H1 (cell line): ENCODE measurements at regions not wholly inside any gene's neighbourhood (a gene's known extent, or its start where the extent isn't known, plus 50 kb on each side); places are given as distances from the start of the nearest gene placed in this dataset.

Experiments used
- CTCF ChIA-PET: fragments of 300-600 bp; sonication (Branson Sonifier 250); formaldehyde crosslinking; loops from one replicate; lab custom pipeline; 2021; ENCODE audit not compliant: partially characterized antibody; lab: Charles Lee
- POLR2A ChIA-PET: fragments of 300-600 bp; sonication (Branson Sonifier 250); formaldehyde crosslinking; loops from one replicate; lab custom pipeline; 2021; ENCODE audit warnings: inconsistent platforms; ENCODE audit not compliant: partially characterized antibody; lab: Charles Lee
- DNase-seq, 2 experiments: peaks; one replicate each; pipeline versions ENCODE4 v3.0.0 to v3.0.0-alpha.2; 2010 to 2022; ENCODE audit warnings: low spot score in 2 of 2, low read depth in 1 of 2, mixed read lengths in 1 of 2
- FAIRE-seq: peaks from 2 replicates; lab custom pipeline; 2011; peaks lifted over from hg19 to GRCh38; lab: Jason Lieb, UNC
- H2AFZ ChIP-seq: 2 replicates; pipeline ENCODE4 v1.8.1; 2012; ENCODE audit warnings: low read length, inconsistent platforms
- H2AK5ac ChIP-seq: 2 replicates; pipeline ENCODE4 v1.6.1; 2013; ENCODE audit warnings: low read depth, low read length
- H2BK120ac ChIP-seq: replicated peaks from 2 replicates; pipeline ENCODE3; 2013; ENCODE audit warnings: low read depth, low read length, inconsistent platforms
- H2BK12ac ChIP-seq: 2 replicates; pipeline ENCODE4 v1.6.1; 2013; ENCODE audit warnings: low read depth, low read length
- H2BK15ac ChIP-seq: 2 replicates; pipeline ENCODE4 v1.6.1; 2013; ENCODE audit warnings: low read length
- H2BK20ac ChIP-seq: 2 replicates; pipeline ENCODE4 v1.6.1; 2013; ENCODE audit warnings: low read length
- H2BK5ac ChIP-seq: 2 replicates; pipeline ENCODE4 v1.6.1; 2013; ENCODE audit warnings: low read depth, low read length
- H3K14ac ChIP-seq: 2 replicates; pipeline ENCODE4 v1.6.1; 2013; ENCODE audit warnings: inconsistent platforms; ENCODE audit not compliant: insufficient read length
- H3K18ac ChIP-seq: 2 replicates; pipeline ENCODE4 v1.6.1; 2013; ENCODE audit warnings: low read length; ENCODE audit errors: extremely low read depth
- H3K23ac ChIP-seq: 2 replicates; pipeline ENCODE4 v1.6.1; 2013; ENCODE audit warnings: inconsistent platforms; ENCODE audit not compliant: insufficient read length
- H3K23me2 ChIP-seq: 2 replicates; pipeline ENCODE4 v1.6.1; 2013; ENCODE audit warnings: low read depth, low read length
- H3K27ac ChIP-seq: 2 replicates; pipeline ENCODE4 v1.6.1; 2011; ENCODE audit warnings: low read depth, low read length, inconsistent platforms
- H3K27me3 ChIP-seq, 4 experiments: replicated peaks in 1 of 4; 1 replicate in 1 of 4; 2 replicates in 3 of 4; pipeline versions ENCODE4 v1.6.1 to v1.8.1; 2011 to 2013; ENCODE audit warnings: low read length in 3 of 4, mild to moderate bottlenecking in 3 of 4, inconsistent platforms in 2 of 4, mixed read lengths in 2 of 4, moderate library complexity in 1 of 4; ENCODE audit not compliant: control insufficient read depth in 3 of 4, insufficient read depth in 3 of 4; ENCODE audit errors: extremely low read depth in 1 of 4
- H3K36me3 ChIP-seq, 4 experiments: 2 replicates each; pipeline versions ENCODE4 v1.6.1 to v1.8.1; 2011 to 2013; ENCODE audit warnings: mild to moderate bottlenecking in 4 of 4, low read length in 3 of 4, moderate library complexity in 2 of 4, control low read depth in 1 of 4, inconsistent platforms in 1 of 4; ENCODE audit not compliant: insufficient read depth in 4 of 4, control insufficient read depth in 2 of 4
- H3K4ac ChIP-seq: replicated peaks from 2 replicates; pipeline ENCODE3; 2013; ENCODE audit warnings: low read length, low read depth, mixed read lengths, inconsistent platforms; ENCODE audit not compliant: insufficient read length
- H3K4me1 ChIP-seq, 4 experiments: replicated peaks in 1 of 4; 1 replicate in 1 of 4; 2 replicates in 3 of 4; pipeline versions ENCODE4 v1.6.1 to v1.8.1; 2011 to 2013; ENCODE audit warnings: low read length in 3 of 4, inconsistent platforms in 2 of 4, mixed read lengths in 1 of 4; ENCODE audit not compliant: insufficient read depth in 4 of 4, control insufficient read depth in 3 of 4
- H3K4me2 ChIP-seq, 2 experiments: 2 replicates each; pipeline versions ENCODE4 v1.6.1 to v1.8.1; 2011 to 2013; ENCODE audit warnings: low read depth in 2 of 2, low read length in 2 of 2, control low read depth in 1 of 2, inconsistent platforms in 1 of 2, mild to moderate bottlenecking in 1 of 2; ENCODE audit not compliant: insufficient read depth in 1 of 2
- H3K4me3 ChIP-seq, 4 experiments: fragments of 200-600, 300-600 bp in 1 of 4; sonication (generic), shearing (Covaris generic), sonication (Bioruptor Twin) in 1 of 4; 2 replicates each; pipeline versions ENCODE4 v1.5.1 to v1.8.1; 2011 to 2016; ENCODE audit warnings: low read length in 4 of 4, low read depth in 3 of 4, control low read depth in 2 of 4, inconsistent platforms in 2 of 4, mild to moderate bottlenecking in 2 of 4, mixed read lengths in 1 of 4, moderate library complexity in 1 of 4; ENCODE audit not compliant: insufficient read depth in 2 of 4; ENCODE audit errors: extremely low read depth in 1 of 4
- H3K56ac ChIP-seq: replicated peaks from 2 replicates; pipeline ENCODE3; 2013; ENCODE audit warnings: low read depth, mild to moderate bottlenecking, mixed read lengths, low read length, inconsistent platforms; ENCODE audit not compliant: insufficient read length
- H3K79me1 ChIP-seq: 2 replicates; pipeline ENCODE4 v1.6.1; 2013; ENCODE audit warnings: low read depth, low read length, control low read depth
- H3K79me2 ChIP-seq, 2 experiments: 2 replicates each; pipeline versions ENCODE4 v1.6.1 to v1.8.1; 2012 to 2013; ENCODE audit warnings: low read length in 2 of 2, mild to moderate bottlenecking in 2 of 2, inconsistent platforms in 1 of 2; ENCODE audit not compliant: insufficient read depth in 2 of 2, control insufficient read depth in 1 of 2
- H3K9ac ChIP-seq, 4 experiments: replicated peaks in 1 of 4; 1 replicate in 1 of 4; 2 replicates in 3 of 4; pipeline versions ENCODE4 v1.6.1 to v1.8.1; 2011 to 2013; ENCODE audit warnings: low read depth in 3 of 4, low read length in 3 of 4, control low read depth in 2 of 4, mild to moderate bottlenecking in 2 of 4, moderate library complexity in 2 of 4, inconsistent platforms in 1 of 4; ENCODE audit errors: extremely low read depth in 1 of 4
- H3K9me3 ChIP-seq, 2 experiments: 2 replicates each; pipeline versions ENCODE4 v1.6.1 to v1.8.1; 2012 to 2013; ENCODE audit warnings: mild to moderate bottlenecking in 2 of 2, moderate library complexity in 2 of 2, control low read depth in 1 of 2, inconsistent platforms in 1 of 2, low read depth in 1 of 2, low read length in 1 of 2, mixed read lengths in 1 of 2; ENCODE audit not compliant: insufficient read depth in 2 of 2
- H4K20me1 ChIP-seq, 2 experiments: replicated peaks in 1 of 2; 2 replicates each; pipeline versions ENCODE3 to v1.8.1; 2011 to 2013; ENCODE audit warnings: inconsistent platforms in 2 of 2, low read length in 2 of 2, mild to moderate bottlenecking in 1 of 2; ENCODE audit not compliant: insufficient read depth in 2 of 2, control insufficient read depth in 1 of 2
- H4K5ac ChIP-seq: 2 replicates; pipeline ENCODE4 v1.6.1; 2013; ENCODE audit warnings: low read length, low read depth, mixed read lengths, inconsistent platforms; ENCODE audit not compliant: insufficient read length
- H4K8ac ChIP-seq: 2 replicates; pipeline ENCODE4 v1.8.0; 2013; ENCODE audit warnings: mild to moderate bottlenecking, moderate library complexity, low read length, inconsistent platforms; ENCODE audit not compliant: insufficient read depth; ENCODE audit errors: extremely low read depth
- H4K91ac ChIP-seq: replicated peaks from 2 replicates; pipeline ENCODE3; 2013; ENCODE audit warnings: low read length, mixed read lengths, inconsistent platforms; ENCODE audit not compliant: insufficient read length
- CBX8 ChIP-seq: fragments of 300-800, 300-1000 bp; sonication (generic); IDR thresholded peaks from 2 replicates; pipeline ENCODE4 v1.7.1; 2016; ENCODE audit warnings: low read depth, low read length, borderline replicate concordance
- EZH2 ChIP-seq: fragments of 200-600 bp; sonication (generic); IDR thresholded peaks from 2 replicates; pipeline ENCODE4 v1.7.1; 2012; ENCODE audit warnings: low read depth, mild to moderate bottlenecking, moderate library complexity, low read length, inconsistent platforms; ENCODE audit not compliant: severe bottlenecking
- GTF2F1 ChIP-seq: IDR thresholded peaks from 2 replicates; pipeline ENCODE4 v1.6.1; 2012; ENCODE audit warnings: low read depth, low read length, improper control_type of control experiment, borderline replicate concordance
- HDAC2 ChIP-seq, 2 experiments: fragments of 300-600 bp in 1 of 2; sonication (generic) in 1 of 2; IDR thresholded peaks; 2 replicates each; pipeline ENCODE4 v1.6.1; 2011 to 2012; ENCODE audit warnings: low read depth in 2 of 2, low read length in 2 of 2, mild to moderate bottlenecking in 2 of 2, moderate library complexity in 2 of 2, borderline replicate concordance in 1 of 2, inconsistent platforms in 1 of 2
- HDAC6 ChIP-seq: IDR thresholded peaks from one replicate; pipeline ENCODE4 v1.7.1; 2012; ENCODE audit warnings: low read depth, mild to moderate bottlenecking, inconsistent platforms, low read length, moderate library complexity
- JUN ChIP-seq: IDR thresholded peaks from 2 replicates; pipeline ENCODE4 v1.6.1; 2011; ENCODE audit warnings: low read depth, mild to moderate bottlenecking, improper control_type of control experiment, low read length
- JUND ChIP-seq: IDR thresholded peaks from 2 replicates; pipeline ENCODE4 v1.6.1; 2011; ENCODE audit warnings: mild to moderate bottlenecking, improper control_type of control experiment, low read length
- NRF1 ChIP-seq: IDR thresholded peaks from 2 replicates; pipeline ENCODE4 v1.6.1; 2011; ENCODE audit warnings: mild to moderate bottlenecking, low read depth, low read length, improper control_type of control experiment
- POLR2AphosphoS5 ChIP-seq: IDR thresholded peaks from 2 replicates; pipeline ENCODE4 v1.6.1; 2011; ENCODE audit warnings: low read depth, low read length
- RNF2 ChIP-seq: fragments of 200-900, 300-1000 bp; sonication (generic); IDR thresholded peaks from 2 replicates; pipeline ENCODE4 v1.7.1; 2016; ENCODE audit warnings: borderline replicate concordance, low read depth, mild to moderate bottlenecking, antibody characterized with exemption, low read length; ENCODE audit not compliant: poor library complexity, severe bottlenecking; ENCODE audit errors: missing control alignments
- SAP30 ChIP-seq: fragments of 300-600 bp; sonication (generic); IDR thresholded peaks from 2 replicates; pipeline ENCODE4 v1.7.1; 2012; ENCODE audit warnings: low read length, moderate library complexity, mild to moderate bottlenecking, inconsistent platforms; ENCODE audit not compliant: insufficient read depth, insufficient replicate concordance
- WGBS, 2 experiments: shearing (Covaris generic) in 1 of 2; methylation state at CpG; one replicate each; pipeline versions ENCODE4 v1.1.6 to v1.1.7; 2013 to 2015; ENCODE audit warnings: low lambda C conversion rate in 2 of 2, mixed read lengths in 2 of 2, inconsistent platforms in 1 of 2, low coverage in 1 of 2, missing lambda C conversion rate in 1 of 2; ENCODE audit not compliant: insufficient replicate concordance in 2 of 2, insufficient coverage in 1 of 2, insufficient read length in 1 of 2; ENCODE audit errors: extremely low coverage in 1 of 2, missing lambda C conversion rate in 1 of 2; 5-methylcytosine and 5-hydroxymethylcytosine counted together

DNA sequence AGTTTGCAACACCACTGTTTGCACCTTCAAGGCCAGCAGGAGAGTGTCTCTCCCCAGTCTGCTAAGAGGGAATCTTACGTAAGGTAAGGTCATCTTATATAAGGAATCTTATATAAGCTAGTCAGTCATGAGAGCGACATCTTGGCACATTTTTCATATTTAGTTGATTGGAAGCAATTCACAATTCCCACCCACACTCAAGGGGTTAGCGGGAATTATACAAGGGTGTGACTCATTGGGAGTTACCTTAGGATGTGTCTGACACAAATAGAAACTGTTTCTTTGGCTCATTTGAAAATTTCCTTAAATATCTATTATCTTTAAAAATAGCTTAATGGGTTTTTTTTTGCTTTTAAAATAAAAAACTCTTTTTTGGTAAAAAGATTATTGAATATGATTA lies 62.1 kb upstream of the GRPR start:
- Histone ChIP-seq H3K9me3 (peaks cover 0 to 4% of the 10 kb centered on the region in 2 experiments; a peak in 1 of 4 replicates), H3K27ac (no peak overlapping the region), H2AFZ (no peak overlapping the region), H2AK5ac (no peak overlapping the region), H3K4me2 (no peak overlapping the region), H3K79me1 (no peaks in the 10 kb centered on the region), H3K79me2 (no peaks in the 10 kb centered on the region), H2BK120ac (no peak overlapping the region), H4K20me1 (no peaks in the 10 kb centered on the region), H4K91ac (no peak overlapping the region), H3K9ac (no peak overlapping the region), H2BK20ac (no peak overlapping the region), H4K5ac (no peak overlapping the region), H3K4me1 (no peaks in the 10 kb centered on the region), H2BK5ac (no peak overlapping the region), H3K18ac (no peak overlapping the region), H3K23ac (no peak overlapping the region), H3K4ac (no peak overlapping the region), H2BK12ac (no peak overlapping the region), H3K23me2 (no peaks in the 10 kb centered on the region), H3K14ac (no peak overlapping the region), H3K27me3 (no peaks in the 10 kb centered on the region), H3K4me3 (no peak overlapping the region), H3K56ac (no peak overlapping the region), H4K8ac (no peak overlapping the region), H3K36me3 (no peaks in the 10 kb centered on the region), H2BK15ac (no peak overlapping the region)
- DNase-seq (no peak), FAIRE-seq (no peak)
- POLR2A ChIA-PET = no interaction called here
- TF ChIP-seq GTF2F1 = no peak
- no peak for TF ChIP-seq POLR2AphosphoS5
- no peak for TF ChIP-seq CBX8
- TF ChIP-seq HDAC6 = no peak
- TF ChIP-seq NRF1 = no peak
- no peak for TF ChIP-seq SAP30
- no peak for TF ChIP-seq EZH2
- no peak for TF ChIP-seq HDAC2 (IDR thresholded peaks at IDR 0.05; ENCODE audit: borderline replicate concordance in 1 of 2, low read depth in 2 of 2, low read length in 2 of 2)
- TF ChIP-seq RNF2 = no peak
- no peak for TF ChIP-seq JUN
- no peak for TF ChIP-seq JUND
- 88% methylated on average over 3 of the region's 3 CpGs; no CpG with 5 or more reads in 1 of the 2 experiments for WGBS, 2 experiments
- CTCF ChIA-PET = no interaction called here
